ENCODE measurements at regions not wholly inside any gene's neighbourhood (a gene's known extent, or its start where the extent isn't known, plus 50 kb on each side); places are given as distances from the start of the nearest gene placed in this dataset.

- Histone ChIP-seq H3K4ac (ENCODE audit: low read depth in 1 of 2, low read length in 2 of 2) (no peak overlapping the region), H3K4me1 (ENCODE audit: control insufficient read depth, insufficient read depth, low read depth, low read length) (peaks cover 2% of the 10 kb centered on the region), H2AFZ (ENCODE audit: low read depth, low read length) (no peak overlapping the region), H3K79me1 (replicated peaks; ENCODE audit: low read length, poor library complexity, severe bottlenecking) (no peaks in the 10 kb centered on the region), H3K23ac (ENCODE audit: low read length in 2 of 2) (no peak overlapping the region), H3K9ac (ENCODE audit: low read length) (no peak overlapping the region), H3K36me3 (ENCODE audit: control insufficient read depth in 1 of 2, insufficient read depth in 2 of 2, low read depth in 1 of 2, low read length in 2 of 2) (no peaks in the 10 kb centered on the region), H3K18ac (ENCODE audit: low read depth in 1 of 2, low read length in 2 of 2) (peak overlapping the region in 1 of 2 experiments; percentile 38), H2BK120ac (ENCODE audit: low read depth, low read length) (no peak overlapping the region), H3K4me3 (ENCODE audit: insufficient read depth in 1 of 2, low read depth in 1 of 2, low read length in 2 of 2) (no peak overlapping the region), H4K8ac (ENCODE audit: low read length) (no peak overlapping the region), H3K27ac (ENCODE audit: low read length, poor library complexity, severe bottlenecking) (no peak overlapping the region), H2BK12ac (ENCODE audit: low read length in 2 of 2) (peak overlapping the region in 1 of 2 experiments; percentile 54), H2BK15ac (ENCODE audit: low read depth, poor library complexity, severe bottlenecking) (no peak overlapping the region), H2AK5ac (ENCODE audit: low read length, severe bottlenecking) (no peak overlapping the region), H3K4me2 (ENCODE audit: low read length, poor library complexity, severe bottlenecking) (no peak overlapping the region), H3K14ac (ENCODE audit: low read length in 2 of 2) (peak overlapping the region in 1 of 2 experiments; percentile 9), H2BK5ac (ENCODE audit: low read depth, low read length, poor library complexity, severe bottlenecking) (no peak overlapping the region), H3K9me3 (ENCODE audit: control insufficient read depth, low read length) (no peaks in the 10 kb centered on the region), H3K27me3 (ENCODE audit: control insufficient read depth in 1 of 2, insufficient read depth in 1 of 2, low read length in 2 of 2) (no peaks in the 10 kb centered on the region), H4K91ac (ENCODE audit: low read length) (no peak overlapping the region)
- 83% methylated on average over 6 of the region's 6 CpGs for WGBS
- no peak for DNase-seq
Measured at GRCh38 chr6:4658486-4658885, 117.7 kb upstream of the CDYL start.

DNA sequence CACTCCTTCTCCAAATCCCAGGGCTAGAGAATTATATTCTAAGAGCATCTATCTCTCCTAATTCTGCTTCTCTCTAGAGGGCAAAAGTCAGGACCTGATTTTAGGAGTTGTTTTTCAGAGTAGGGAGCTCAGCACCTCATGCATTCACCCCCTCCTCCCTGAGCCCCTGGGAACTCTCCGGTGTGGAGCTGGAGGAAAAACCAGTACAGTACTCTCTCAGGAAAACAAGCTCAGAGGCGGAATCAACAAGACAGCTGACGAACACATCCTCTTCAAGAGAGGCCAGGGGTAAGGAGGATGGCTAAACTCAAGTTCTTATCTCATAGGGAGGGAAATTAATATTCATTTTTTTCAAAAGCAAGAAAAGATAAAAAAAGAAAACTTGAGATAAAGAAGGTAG, 120.1 kb upstream of the CDYL start:
- H2BK120ac ChIP-seq (ENCODE audit: low read depth, low read length): no peak overlapping the region
- no peak overlapping the region for H3K27ac ChIP-seq (ENCODE audit: low read length, poor library complexity, severe bottlenecking)
- no peak for DNase-seq
- no peak overlapping the region for H3K4me2 ChIP-seq (ENCODE audit: low read length, poor library complexity, severe bottlenecking)
- H2BK5ac ChIP-seq (ENCODE audit: low read depth, low read length, poor library complexity, severe bottlenecking): no peak overlapping the region
- H2AK5ac ChIP-seq (ENCODE audit: low read length, severe bottlenecking): no peak overlapping the region
- no peak overlapping the region for H3K9ac ChIP-seq (ENCODE audit: low read length)
- no peak overlapping the region for H2BK12ac ChIP-seq (ENCODE audit: low read length in 2 of 2)
- H4K8ac ChIP-seq (ENCODE audit: low read length): no peak overlapping the region
- 50% methylated on average over 1 of the region's 3 CpGs for WGBS
- no peak overlapping the region for H3K4me3 ChIP-seq (ENCODE audit: insufficient read depth in 1 of 2, low read depth in 1 of 2, low read length in 2 of 2)
- H4K91ac ChIP-seq (ENCODE audit: low read length): no peak overlapping the region
- no peak overlapping the region for H2BK15ac ChIP-seq (ENCODE audit: low read depth, poor library complexity, severe bottlenecking)
- no peaks in the 10 kb centered on the region for H3K27me3 ChIP-seq (ENCODE audit: control insufficient read depth in 1 of 2, insufficient read depth in 1 of 2, low read length in 2 of 2)
- no peak overlapping the region for H3K23ac ChIP-seq (ENCODE audit: low read length in 2 of 2)
- peaks cover 2% of the 10 kb centered on the region for H3K4me1 ChIP-seq (ENCODE audit: control insufficient read depth, insufficient read depth, low read depth, low read length)
- H3K14ac ChIP-seq (ENCODE audit: low read length in 2 of 2): no peak overlapping the region
- H2AFZ ChIP-seq (ENCODE audit: low read depth, low read length): no peak overlapping the region
- no peaks in the 10 kb centered on the region for H3K79me1 ChIP-seq (replicated peaks; ENCODE audit: low read length, poor library complexity, severe bottlenecking)
- H3K4ac ChIP-seq (ENCODE audit: low read depth in 1 of 2, low read length in 2 of 2): no peak overlapping the region
- no peaks in the 10 kb centered on the region for H3K36me3 ChIP-seq (ENCODE audit: control insufficient read depth in 1 of 2, insufficient read depth in 2 of 2, low read depth in 1 of 2, low read length in 2 of 2)
- H3K18ac ChIP-seq (ENCODE audit: low read depth in 1 of 2, low read length in 2 of 2): no peak overlapping the region
- peaks cover 11% of the 10 kb centered on the region for H3K9me3 ChIP-seq (ENCODE audit: control insufficient read depth, low read length)

- H2AK5ac ChIP-seq (ENCODE audit: low read length, severe bottlenecking): no peak overlapping the region
- H3K18ac ChIP-seq (ENCODE audit: low read depth in 1 of 2, low read length in 2 of 2): no peak overlapping the region
- H4K91ac ChIP-seq (ENCODE audit: low read length): no peak overlapping the region
- H3K23ac ChIP-seq (ENCODE audit: low read length in 2 of 2): no peak overlapping the region
- H3K9me3 ChIP-seq (ENCODE audit: control insufficient read depth, low read length): peaks cover 11% of the 10 kb centered on the region
- H2BK5ac ChIP-seq (ENCODE audit: low read depth, low read length, poor library complexity, severe bottlenecking): no peak overlapping the region
- no peak overlapping the region for H3K27ac ChIP-seq (ENCODE audit: low read length, poor library complexity, severe bottlenecking)
- H2BK120ac ChIP-seq (ENCODE audit: low read depth, low read length): no peak overlapping the region
- 86% methylated on average over 8 of the region's 12 CpGs for WGBS
- H3K9ac ChIP-seq (ENCODE audit: low read length): no peak overlapping the region
- no peak overlapping the region for H3K4ac ChIP-seq (ENCODE audit: low read depth in 1 of 2, low read length in 2 of 2)
- H3K79me1 ChIP-seq (replicated peaks; ENCODE audit: low read length, poor library complexity, severe bottlenecking): no peaks in the 10 kb centered on the region
- no peak overlapping the region for H3K4me2 ChIP-seq (ENCODE audit: low read length, poor library complexity, severe bottlenecking)
- H2BK12ac ChIP-seq (ENCODE audit: low read length in 2 of 2): no peak overlapping the region
- H4K8ac ChIP-seq (ENCODE audit: low read length): no peak overlapping the region
- H3K14ac ChIP-seq (ENCODE audit: low read length in 2 of 2): no peak overlapping the region
- no peak overlapping the region for H2AFZ ChIP-seq (ENCODE audit: low read depth, low read length)
- no peaks in the 10 kb centered on the region for H3K4me1 ChIP-seq (ENCODE audit: control insufficient read depth, insufficient read depth, low read depth, low read length)
- no peak for DNase-seq
- no peak overlapping the region for H3K4me3 ChIP-seq (ENCODE audit: insufficient read depth in 1 of 2, low read depth in 1 of 2, low read length in 2 of 2)
- H2BK15ac ChIP-seq (ENCODE audit: low read depth, poor library complexity, severe bottlenecking): no peak overlapping the region
- H3K36me3 ChIP-seq (ENCODE audit: control insufficient read depth in 1 of 2, insufficient read depth in 2 of 2, low read depth in 1 of 2, low read length in 2 of 2): no peaks in the 10 kb centered on the region
- no peaks in the 10 kb centered on the region for H3K27me3 ChIP-seq (ENCODE audit: control insufficient read depth in 1 of 2, insufficient read depth in 1 of 2, low read length in 2 of 2)
Measured at GRCh38 chr6:4655196-4656025, 120.8 kb upstream of the CDYL start.

DNA sequence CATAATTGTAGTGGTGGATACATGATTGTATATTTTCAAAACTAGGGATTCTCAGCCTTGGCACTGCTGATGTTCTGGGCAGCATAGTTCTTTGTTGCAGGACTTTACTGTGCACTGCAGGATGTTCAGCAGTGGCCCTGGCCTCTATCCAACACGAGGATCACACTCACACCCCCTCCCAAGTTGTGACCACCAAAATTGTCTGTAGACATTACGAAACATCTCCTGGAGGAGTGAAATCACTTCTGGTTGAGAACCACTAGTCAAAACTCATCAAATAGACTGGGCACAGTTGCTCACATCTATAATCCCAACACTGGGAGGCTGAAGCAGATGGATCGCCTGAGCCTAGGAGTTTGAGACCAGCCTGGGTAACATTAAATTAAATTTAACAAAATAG, 123.1 kb upstream of the CDYL start:
- 80% methylated on average over 2 of the region's 3 CpGs for WGBS
- H2BK12ac ChIP-seq (ENCODE audit: low read length in 2 of 2): no peak overlapping the region
- no peak overlapping the region for H4K91ac ChIP-seq (ENCODE audit: low read length)

More for the DNA sequence above, 123.1 kb upstream of the CDYL start:
- no peak overlapping the region for H2AK5ac ChIP-seq (ENCODE audit: low read length, severe bottlenecking)
- no peak overlapping the region for H3K4ac ChIP-seq (ENCODE audit: low read depth in 1 of 2, low read length in 2 of 2)
- peak overlapping the region in 1 of 2 experiments; percentile 43 for H3K18ac ChIP-seq (ENCODE audit: low read depth in 1 of 2, low read length in 2 of 2)
- H3K9ac ChIP-seq (ENCODE audit: low read length): no peak overlapping the region
- no peaks in the 10 kb centered on the region for H3K27me3 ChIP-seq (ENCODE audit: control insufficient read depth in 1 of 2, insufficient read depth in 1 of 2, low read length in 2 of 2)
- no peak overlapping the region for H3K4me3 ChIP-seq (ENCODE audit: insufficient read depth in 1 of 2, low read depth in 1 of 2, low read length in 2 of 2)
- H4K8ac ChIP-seq (ENCODE audit: low read length): no peak overlapping the region
- H3K79me1 ChIP-seq (replicated peaks; ENCODE audit: low read length, poor library complexity, severe bottlenecking): no peaks in the 10 kb centered on the region
- H2BK120ac ChIP-seq (ENCODE audit: low read depth, low read length): no peak overlapping the region
- no peak overlapping the region for H3K4me2 ChIP-seq (ENCODE audit: low read length, poor library complexity, severe bottlenecking)
- DNase-seq: no peak
- H3K27ac ChIP-seq (ENCODE audit: low read length, poor library complexity, severe bottlenecking): no peak overlapping the region
- H3K9me3 ChIP-seq (ENCODE audit: control insufficient read depth, low read length): peaks cover 11% of the 10 kb centered on the region
- H2AFZ ChIP-seq (ENCODE audit: low read depth, low read length): no peak overlapping the region
- H2BK5ac ChIP-seq (ENCODE audit: low read depth, low read length, poor library complexity, severe bottlenecking): no peak overlapping the region
- H3K23ac ChIP-seq (ENCODE audit: low read length in 2 of 2): no peak overlapping the region
- no peaks in the 10 kb centered on the region for H3K36me3 ChIP-seq (ENCODE audit: control insufficient read depth in 1 of 2, insufficient read depth in 2 of 2, low read depth in 1 of 2, low read length in 2 of 2)
- no peak overlapping the region for H3K14ac ChIP-seq (ENCODE audit: low read length in 2 of 2)
- H3K4me1 ChIP-seq (ENCODE audit: control insufficient read depth, insufficient read depth, low read depth, low read length): no peaks in the 10 kb centered on the region
- H2BK15ac ChIP-seq (ENCODE audit: low read depth, poor library complexity, severe bottlenecking): no peak overlapping the region

All from mesenchymal stem cell (in vitro differentiated cells and primary cell).